Endodermal cell (in vitro differentiated cells): ENCODE measurements at regions not wholly inside any gene's neighbourhood (a gene's known extent, or its start where the extent isn't known, plus 50 kb on each side); places are given as distances from the start of the nearest gene placed in this dataset.
"Not testable (repeated sequence)": the region's sequence is repeated elsewhere in the genome, so short reads cannot be mapped to it uniquely, and the experiment has no call there.

Source experiments
- DNase-seq: peaks from one replicate; pipeline ENCODE4 v3.0.0-alpha.2; 2017
- H3K27ac ChIP-seq: 2 replicates; pipeline ENCODE4 v1.5.1; 2013; ENCODE audit warnings: mild to moderate bottlenecking, low read depth, low read length, moderate library complexity
- H3K27me3 ChIP-seq: 2 replicates; pipeline ENCODE4 v1.6.1; 2013; ENCODE audit warnings: mild to moderate bottlenecking, low read length, moderate library complexity; ENCODE audit not compliant: insufficient read depth, control insufficient read depth, poor library complexity, severe bottlenecking
- H3K36me3 ChIP-seq: 2 replicates; pipeline ENCODE4 v1.7.0; 2013; ENCODE audit warnings: mild to moderate bottlenecking, low read length, moderate library complexity; ENCODE audit not compliant: control insufficient read depth, insufficient read depth
- H3K4me1 ChIP-seq: one replicate; pipeline ENCODE4 v1.7.0; 2013; ENCODE audit warnings: low read length; ENCODE audit not compliant: control insufficient read depth, insufficient read depth
- H3K4me3 ChIP-seq: 2 replicates; pipeline ENCODE4 v1.5.1; 2013; ENCODE audit warnings: mild to moderate bottlenecking, low read length, moderate library complexity
- H3K9ac ChIP-seq: 2 replicates; pipeline ENCODE4 v1.6.1; 2013; ENCODE audit warnings: mild to moderate bottlenecking, low read length, moderate library complexity; ENCODE audit not compliant: poor library complexity, severe bottlenecking; ENCODE audit errors: extremely low read depth
- H3K9me3 ChIP-seq: 2 replicates; pipeline ENCODE4 v1.6.1; 2013; ENCODE audit warnings: mild to moderate bottlenecking, low read length, moderate library complexity; ENCODE audit not compliant: control insufficient read depth
- H3K27ac Mint-ChIP-seq: 2 replicates; pipeline ENCODE4 v1.8.0; 2020; ENCODE audit warnings: mixed read lengths
- H3K27me3 Mint-ChIP-seq: 2 replicates; pipeline ENCODE4 v1.8.0; 2021; ENCODE audit warnings: mild to moderate bottlenecking, mixed read lengths; ENCODE audit not compliant: insufficient read depth
- H3K36me3 Mint-ChIP-seq: 2 replicates; pipeline ENCODE4 v1.8.0; 2020; ENCODE audit warnings: low read depth, mixed read lengths
- H3K4me1 Mint-ChIP-seq: 2 replicates; pipeline ENCODE4 v1.8.0; 2020; ENCODE audit warnings: mixed read lengths
- H3K4me3 Mint-ChIP-seq: 2 replicates; pipeline ENCODE4 v1.8.0; 2020; ENCODE audit warnings: mild to moderate bottlenecking, moderate library complexity, mixed read lengths
- H3K9me3 Mint-ChIP-seq: 2 replicates; pipeline ENCODE4 v1.8.0; 2020; ENCODE audit warnings: mild to moderate bottlenecking, mixed read lengths
- WGBS, 2 experiments: methylation state at CpG; one replicate each; pipeline versions ENCODE4 v1.1.5 to v1.1.7; 2013; ENCODE audit warnings: missing lambda C conversion rate in 2 of 2, mixed read lengths in 1 of 2; ENCODE audit not compliant: insufficient coverage in 1 of 2, insufficient read length in 1 of 2; 5-methylcytosine and 5-hydroxymethylcytosine counted together
- TF ChIP-seq, protein P1 (sequence below): fragments of 200-600 bp; sonication (generic); conservative IDR thresholded peaks from 2 replicates; pipeline ENCODE4 v1.5.0; 2021; ENCODE audit warnings: antibody characterized with exemption, mild to moderate bottlenecking

DNA sequence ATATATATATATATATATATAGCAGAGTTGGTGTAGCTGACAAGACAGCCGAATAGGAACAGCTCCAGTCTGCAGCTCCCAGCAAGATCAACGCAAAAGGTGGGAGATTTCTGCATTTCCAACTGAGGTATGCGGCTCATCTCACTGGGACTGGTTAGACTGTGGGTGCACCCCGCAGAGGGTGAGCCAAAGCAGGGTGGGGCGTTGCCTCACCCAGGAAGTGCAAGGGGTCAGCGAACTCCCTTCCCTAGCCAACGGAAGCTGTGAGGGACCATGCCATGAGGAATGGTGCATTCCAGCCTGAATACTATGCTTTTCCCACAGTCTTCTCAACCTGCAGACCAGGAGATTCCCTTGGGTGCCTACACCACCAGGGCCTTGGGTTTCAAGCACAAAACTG lies 81.7 kb upstream of the ST3GAL6 start:
- H3K9me3 ChIP-seq, result no peaks in the 10 kb centered on the region
- TF ChIP-seq, protein P1, sequence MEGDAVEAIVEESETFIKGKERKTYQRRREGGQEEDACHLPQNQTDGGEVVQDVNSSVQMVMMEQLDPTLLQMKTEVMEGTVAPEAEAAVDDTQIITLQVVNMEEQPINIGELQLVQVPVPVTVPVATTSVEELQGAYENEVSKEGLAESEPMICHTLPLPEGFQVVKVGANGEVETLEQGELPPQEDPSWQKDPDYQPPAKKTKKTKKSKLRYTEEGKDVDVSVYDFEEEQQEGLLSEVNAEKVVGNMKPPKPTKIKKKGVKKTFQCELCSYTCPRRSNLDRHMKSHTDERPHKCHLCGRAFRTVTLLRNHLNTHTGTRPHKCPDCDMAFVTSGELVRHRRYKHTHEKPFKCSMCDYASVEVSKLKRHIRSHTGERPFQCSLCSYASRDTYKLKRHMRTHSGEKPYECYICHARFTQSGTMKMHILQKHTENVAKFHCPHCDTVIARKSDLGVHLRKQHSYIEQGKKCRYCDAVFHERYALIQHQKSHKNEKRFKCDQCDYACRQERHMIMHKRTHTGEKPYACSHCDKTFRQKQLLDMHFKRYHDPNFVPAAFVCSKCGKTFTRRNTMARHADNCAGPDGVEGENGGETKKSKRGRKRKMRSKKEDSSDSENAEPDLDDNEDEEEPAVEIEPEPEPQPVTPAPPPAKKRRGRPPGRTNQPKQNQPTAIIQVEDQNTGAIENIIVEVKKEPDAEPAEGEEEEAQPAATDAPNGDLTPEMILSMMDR, result no peak
- Mint-ChIP-seq H3K4me3 (no peak overlapping the region), H3K36me3 (no peaks in the 10 kb centered on the region), H3K4me1 (no peaks in the 10 kb centered on the region), H3K27me3 (no peaks in the 10 kb centered on the region), H3K9me3 (peaks cover 4% of the 10 kb centered on the region), H3K27ac (no peak overlapping the region)
- H3K9ac ChIP-seq, result no peak overlapping the region
- H3K4me3 ChIP-seq, result no peak overlapping the region
- no peaks in the 10 kb centered on the region for H3K36me3 ChIP-seq
- no peak overlapping the region for H3K27ac ChIP-seq
- no peaks in the 10 kb centered on the region for H3K27me3 ChIP-seq
- DNase-seq, result no peak
- no peaks in the 10 kb centered on the region for H3K4me1 ChIP-seq
- 91 to 100% methylated on average over 2 to 7 of the region's 7 CpGs for WGBS, 2 experiments

DNA sequence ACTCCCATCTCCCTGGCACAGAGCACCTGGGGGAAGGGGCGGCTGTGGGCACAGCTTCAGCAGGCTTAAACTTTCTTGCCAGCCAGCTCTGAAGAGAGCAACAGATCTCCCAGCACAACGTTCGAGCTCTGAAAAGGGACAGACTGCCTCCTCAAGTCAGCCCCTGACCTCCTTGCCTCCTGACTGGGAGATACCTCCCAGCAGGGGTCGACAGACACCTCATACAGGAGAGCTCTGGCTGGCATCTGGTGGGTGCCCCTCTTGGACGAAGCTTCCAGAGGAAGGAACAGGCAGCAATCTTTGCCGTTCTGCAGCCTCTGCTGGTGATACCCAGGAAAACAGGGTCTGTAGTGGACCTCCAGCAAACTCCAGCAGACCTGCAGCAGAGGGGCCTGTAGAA lies 80.7 kb upstream of the ST3GAL6 start:
- not testable (repeated sequence) for H3K4me3 ChIP-seq, H3K36me3 ChIP-seq, H3K9ac ChIP-seq, H3K9me3 ChIP-seq, H3K9me3 Mint-ChIP-seq, H3K27ac ChIP-seq, H3K4me1 Mint-ChIP-seq, H3K27me3 ChIP-seq, H3K4me3 Mint-ChIP-seq, H3K4me1 ChIP-seq, DNase-seq, H3K27me3 Mint-ChIP-seq, H3K36me3 Mint-ChIP-seq, H3K27ac Mint-ChIP-seq
- WGBS, 2 experiments, result 76 to 90% methylated on average over 2 to 6 of the region's 6 CpGs

DNA sequence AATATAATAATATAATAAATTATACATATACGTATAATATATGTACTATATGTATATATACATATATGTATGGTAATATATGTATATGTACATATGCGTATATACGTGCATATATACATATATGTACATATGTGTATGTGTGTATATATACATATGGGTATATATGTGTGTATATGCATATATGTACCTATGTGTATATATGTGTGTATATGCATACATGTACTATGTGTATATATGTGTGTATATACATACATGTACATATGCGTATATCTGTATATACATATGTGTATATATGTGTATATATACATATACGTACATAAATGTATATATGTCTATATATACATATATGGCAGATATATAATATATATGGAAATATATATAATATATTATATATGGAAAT lies 74.8 kb upstream of the ST3GAL6 start:
- WGBS, 2 experiments, result no CpG with 5 or more reads among the region's 5 CpGs
- no peak overlapping the region for H3K4me3 Mint-ChIP-seq
- H3K4me1 Mint-ChIP-seq, result no peaks in the 10 kb centered on the region
- peaks cover 2% of the 10 kb centered on the region for H3K27me3 Mint-ChIP-seq
- no peak overlapping the region for H3K9ac ChIP-seq
- H3K27ac ChIP-seq, result no peak overlapping the region
- no peaks in the 10 kb centered on the region for H3K4me1 ChIP-seq
- H3K27ac Mint-ChIP-seq, result no peak overlapping the region
- no peaks in the 10 kb centered on the region for H3K27me3 ChIP-seq
- no peaks in the 10 kb centered on the region for H3K36me3 Mint-ChIP-seq
- TF ChIP-seq, protein P1, result no peak
- H3K9me3 Mint-ChIP-seq, result peaks cover 7% of the 10 kb centered on the region
- no peaks in the 10 kb centered on the region for H3K36me3 ChIP-seq
- no peak for DNase-seq
- no peak overlapping the region for H3K4me3 ChIP-seq
- no peaks in the 10 kb centered on the region for H3K9me3 ChIP-seq

DNA sequence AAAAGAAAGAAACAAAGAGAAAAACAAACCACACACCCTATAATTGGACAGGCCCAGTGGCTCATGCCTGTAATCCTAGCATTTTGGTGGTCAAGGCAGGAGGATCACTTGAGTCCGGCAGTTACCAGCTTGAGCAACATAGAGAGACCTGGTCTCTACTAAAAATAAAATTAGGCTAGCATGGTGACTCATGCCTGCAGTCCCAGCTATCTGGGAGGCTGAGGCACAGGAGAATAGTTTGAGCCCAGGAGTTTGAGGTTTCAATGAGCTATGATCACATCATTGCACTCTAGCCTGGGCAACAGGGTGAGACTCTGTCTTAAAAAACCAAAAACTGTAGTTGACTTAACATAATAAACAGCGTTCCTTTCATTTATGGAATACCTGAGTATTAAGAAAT lies 72.3 kb upstream of the ST3GAL6 start:
- H3K9me3 ChIP-seq, result no peaks in the 10 kb centered on the region
- Mint-ChIP-seq H3K4me3 (no peak overlapping the region), H3K36me3 (no peaks in the 10 kb centered on the region), H3K9me3 (peaks cover 7% of the 10 kb centered on the region), H3K27ac (no peak overlapping the region), H3K27me3 (peaks cover 2% of the 10 kb centered on the region), H3K4me1 (no peaks in the 10 kb centered on the region)
- 98 to 100% methylated on average over 1 to 2 of the region's 2 CpGs for WGBS, 2 experiments
- H3K27me3 ChIP-seq, result no peaks in the 10 kb centered on the region
- no peak overlapping the region for H3K9ac ChIP-seq
- TF ChIP-seq, protein P1, result no peak
- H3K27ac ChIP-seq, result no peak overlapping the region
- H3K36me3 ChIP-seq, result no peaks in the 10 kb centered on the region
- no peaks in the 10 kb centered on the region for H3K4me1 ChIP-seq
- H3K4me3 ChIP-seq, result no peak overlapping the region
- DNase-seq, result no peak
